Endodermal cell (in vitro differentiated cells): ENCODE measurements at regions not wholly inside any gene's neighbourhood (a gene's known extent, or its start where the extent isn't known, plus 50 kb on each side); places are given as distances from the start of the nearest gene placed in this dataset.

ENCODE experiments used
- DNase-seq: peaks from one replicate; pipeline ENCODE4 v3.0.0-alpha.2; 2017
- H3K27ac ChIP-seq: 2 replicates; pipeline ENCODE4 v1.5.1; 2013; ENCODE audit warnings: mild to moderate bottlenecking, low read depth, low read length, moderate library complexity
- H3K27me3 ChIP-seq: 2 replicates; pipeline ENCODE4 v1.6.1; 2013; ENCODE audit warnings: mild to moderate bottlenecking, low read length, moderate library complexity; ENCODE audit not compliant: insufficient read depth, control insufficient read depth, poor library complexity, severe bottlenecking
- H3K36me3 ChIP-seq: 2 replicates; pipeline ENCODE4 v1.7.0; 2013; ENCODE audit warnings: mild to moderate bottlenecking, low read length, moderate library complexity; ENCODE audit not compliant: control insufficient read depth, insufficient read depth
- H3K4me1 ChIP-seq: one replicate; pipeline ENCODE4 v1.7.0; 2013; ENCODE audit warnings: low read length; ENCODE audit not compliant: control insufficient read depth, insufficient read depth
- H3K4me3 ChIP-seq: 2 replicates; pipeline ENCODE4 v1.5.1; 2013; ENCODE audit warnings: mild to moderate bottlenecking, low read length, moderate library complexity
- H3K9ac ChIP-seq: 2 replicates; pipeline ENCODE4 v1.6.1; 2013; ENCODE audit warnings: mild to moderate bottlenecking, low read length, moderate library complexity; ENCODE audit not compliant: poor library complexity, severe bottlenecking; ENCODE audit errors: extremely low read depth
- H3K9me3 ChIP-seq: 2 replicates; pipeline ENCODE4 v1.6.1; 2013; ENCODE audit warnings: mild to moderate bottlenecking, low read length, moderate library complexity; ENCODE audit not compliant: control insufficient read depth
- H3K27ac Mint-ChIP-seq: 2 replicates; pipeline ENCODE4 v1.8.0; 2020; ENCODE audit warnings: mixed read lengths
- H3K27me3 Mint-ChIP-seq: 2 replicates; pipeline ENCODE4 v1.8.0; 2021; ENCODE audit warnings: mild to moderate bottlenecking, mixed read lengths; ENCODE audit not compliant: insufficient read depth
- H3K36me3 Mint-ChIP-seq: 2 replicates; pipeline ENCODE4 v1.8.0; 2020; ENCODE audit warnings: low read depth, mixed read lengths
- H3K4me1 Mint-ChIP-seq: 2 replicates; pipeline ENCODE4 v1.8.0; 2020; ENCODE audit warnings: mixed read lengths
- H3K4me3 Mint-ChIP-seq: 2 replicates; pipeline ENCODE4 v1.8.0; 2020; ENCODE audit warnings: mild to moderate bottlenecking, moderate library complexity, mixed read lengths
- H3K9me3 Mint-ChIP-seq: 2 replicates; pipeline ENCODE4 v1.8.0; 2020; ENCODE audit warnings: mild to moderate bottlenecking, mixed read lengths
- WGBS, 2 experiments: methylation state at CpG; one replicate each; pipeline versions ENCODE4 v1.1.5 to v1.1.7; 2013; ENCODE audit warnings: missing lambda C conversion rate in 2 of 2, mixed read lengths in 1 of 2; ENCODE audit not compliant: insufficient coverage in 1 of 2, insufficient read length in 1 of 2; 5-methylcytosine and 5-hydroxymethylcytosine counted together
- TF ChIP-seq, protein P1 (sequence below): fragments of 200-600 bp; sonication (generic); conservative IDR thresholded peaks from 2 replicates; pipeline ENCODE4 v1.5.0; 2021; ENCODE audit warnings: antibody characterized with exemption, mild to moderate bottlenecking

DNA sequence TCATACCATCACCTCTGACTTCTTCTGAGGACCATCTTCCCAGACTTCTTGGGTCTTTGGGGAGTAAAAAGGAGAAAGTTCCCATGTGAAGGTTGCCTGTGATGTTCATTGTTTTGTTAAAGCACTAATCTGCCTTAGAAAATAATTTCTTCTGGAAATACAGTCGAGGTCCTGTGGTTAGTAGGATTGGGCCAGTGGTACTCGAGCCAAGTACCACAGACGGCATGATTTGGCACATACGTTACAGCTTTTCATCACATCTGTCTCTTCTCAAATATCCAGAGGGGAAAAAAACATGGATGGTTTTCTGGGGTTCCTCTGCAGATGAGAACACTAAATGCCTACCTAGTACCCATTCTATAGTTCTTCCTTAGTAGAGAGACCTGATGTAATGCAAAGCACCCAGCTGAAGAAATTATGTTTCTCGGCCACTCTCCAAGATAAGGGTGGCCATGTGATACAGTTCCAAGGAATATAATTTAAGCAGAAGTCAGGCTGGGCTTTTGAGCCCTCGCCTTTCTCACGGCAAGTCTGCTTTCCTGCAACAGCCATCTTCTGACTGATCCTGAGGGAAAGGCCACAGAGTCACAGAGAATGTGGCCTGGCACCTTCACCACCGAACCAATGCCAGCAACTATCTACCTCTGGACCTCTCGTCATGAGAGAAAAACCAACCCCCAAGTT lies 161.0 kb downstream of the RNF152 start:
- no peaks in the 10 kb centered on the region for H3K27me3 ChIP-seq
- H3K4me3 Mint-ChIP-seq: no peak overlapping the region
- 94 to 100% methylated on average over 4 to 9 of the region's 9 CpGs for WGBS, 2 experiments
- no peaks in the 10 kb centered on the region for H3K27me3 Mint-ChIP-seq
- H3K27ac ChIP-seq: no peak overlapping the region
- no peaks in the 10 kb centered on the region for H3K36me3 Mint-ChIP-seq
- no peaks in the 10 kb centered on the region for H3K36me3 ChIP-seq
- no peak for DNase-seq
- H3K9me3 Mint-ChIP-seq: peaks cover 4% of the 10 kb centered on the region
- no peak overlapping the region for H3K4me3 ChIP-seq
- H3K4me1 ChIP-seq: peaks cover 4% of the 10 kb centered on the region
- H3K9me3 ChIP-seq: peaks cover 8% of the 10 kb centered on the region
- no peak overlapping the region for H3K27ac Mint-ChIP-seq
- H3K9ac ChIP-seq: no peak overlapping the region
- TF ChIP-seq, protein P1, sequence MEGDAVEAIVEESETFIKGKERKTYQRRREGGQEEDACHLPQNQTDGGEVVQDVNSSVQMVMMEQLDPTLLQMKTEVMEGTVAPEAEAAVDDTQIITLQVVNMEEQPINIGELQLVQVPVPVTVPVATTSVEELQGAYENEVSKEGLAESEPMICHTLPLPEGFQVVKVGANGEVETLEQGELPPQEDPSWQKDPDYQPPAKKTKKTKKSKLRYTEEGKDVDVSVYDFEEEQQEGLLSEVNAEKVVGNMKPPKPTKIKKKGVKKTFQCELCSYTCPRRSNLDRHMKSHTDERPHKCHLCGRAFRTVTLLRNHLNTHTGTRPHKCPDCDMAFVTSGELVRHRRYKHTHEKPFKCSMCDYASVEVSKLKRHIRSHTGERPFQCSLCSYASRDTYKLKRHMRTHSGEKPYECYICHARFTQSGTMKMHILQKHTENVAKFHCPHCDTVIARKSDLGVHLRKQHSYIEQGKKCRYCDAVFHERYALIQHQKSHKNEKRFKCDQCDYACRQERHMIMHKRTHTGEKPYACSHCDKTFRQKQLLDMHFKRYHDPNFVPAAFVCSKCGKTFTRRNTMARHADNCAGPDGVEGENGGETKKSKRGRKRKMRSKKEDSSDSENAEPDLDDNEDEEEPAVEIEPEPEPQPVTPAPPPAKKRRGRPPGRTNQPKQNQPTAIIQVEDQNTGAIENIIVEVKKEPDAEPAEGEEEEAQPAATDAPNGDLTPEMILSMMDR: no peak
- H3K4me1 Mint-ChIP-seq: peaks cover 27% of the 10 kb centered on the region

DNA sequence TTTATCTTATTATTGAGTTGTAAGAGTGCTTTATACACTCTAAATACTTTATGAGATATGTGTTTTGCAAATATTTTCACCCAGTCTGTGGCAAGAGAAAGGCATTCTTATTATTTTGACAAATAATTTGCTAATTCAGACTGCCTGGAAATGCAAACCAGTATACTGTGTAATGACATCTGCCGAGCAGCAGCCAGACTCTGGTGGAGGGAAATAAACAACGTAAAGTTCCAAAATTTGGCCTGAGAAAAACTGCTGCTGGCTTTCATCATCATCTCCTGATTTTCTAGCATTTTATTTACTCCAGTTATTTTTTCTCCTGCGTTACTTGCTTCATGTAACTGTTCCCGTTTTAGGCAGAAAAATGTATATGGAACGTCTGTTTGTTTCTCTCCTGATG lies 161.6 kb downstream of the RNF152 start:
- TF ChIP-seq, protein P1: no peak
- H3K4me1 ChIP-seq: peaks cover 4% of the 10 kb centered on the region
- H3K36me3 ChIP-seq: no peaks in the 10 kb centered on the region
- WGBS, 2 experiments: 87 to 93% methylated on average over 5 of the region's 5 CpGs
- Mint-ChIP-seq H3K4me3 (no peak overlapping the region), H3K36me3 (peaks cover under 1% of the 10 kb centered on the region), H3K4me1 (peaks cover 21% of the 10 kb centered on the region), H3K27ac (no peak overlapping the region), H3K9me3 (peaks cover 9% of the 10 kb centered on the region), H3K27me3 (no peaks in the 10 kb centered on the region)
- H3K9me3 ChIP-seq: peaks cover 15% of the 10 kb centered on the region
- no peaks in the 10 kb centered on the region for H3K27me3 ChIP-seq
- H3K4me3 ChIP-seq: no peak overlapping the region
- H3K9ac ChIP-seq: no peak overlapping the region
- no peak overlapping the region for H3K27ac ChIP-seq
- no peak for DNase-seq

DNA sequence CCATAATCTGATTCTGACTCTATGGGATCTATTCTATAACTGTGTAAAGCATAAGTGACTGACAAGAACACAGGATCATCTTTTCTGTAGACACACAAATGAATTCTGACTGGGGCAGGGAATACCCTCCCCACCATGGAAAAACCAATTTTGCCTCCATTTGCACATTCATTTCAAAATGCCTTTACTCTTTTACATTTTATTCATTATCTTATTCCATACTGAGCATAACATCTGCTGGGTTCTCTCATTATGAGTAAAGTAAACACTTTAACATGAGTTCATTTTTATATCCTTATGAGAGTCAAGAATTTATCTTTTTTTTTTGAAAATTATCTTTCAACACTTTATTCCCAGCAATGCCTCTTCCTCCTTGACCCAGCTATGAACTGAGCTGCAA lies 163.5 kb downstream of the RNF152 start:
- DNase-seq: no peak
- Histone ChIP-seq H3K36me3 (no peaks in the 10 kb centered on the region), H3K4me1 (peaks cover 2% of the 10 kb centered on the region), H3K27me3 (no peaks in the 10 kb centered on the region), H3K4me3 (no peak overlapping the region), H3K27ac (no peak overlapping the region), H3K9ac (no peak overlapping the region), H3K9me3 (peaks cover 25% of the 10 kb centered on the region)
- no peaks in the 10 kb centered on the region for H3K27me3 Mint-ChIP-seq
- TF ChIP-seq, protein P1: no peak
- peaks cover 4% of the 10 kb centered on the region for H3K36me3 Mint-ChIP-seq
- H3K27ac Mint-ChIP-seq: no peak overlapping the region
- H3K4me1 Mint-ChIP-seq: peaks cover 10% of the 10 kb centered on the region
- H3K4me3 Mint-ChIP-seq: no peak overlapping the region
- peaks cover 20% of the 10 kb centered on the region for H3K9me3 Mint-ChIP-seq
